ENCODE measurements at regions not wholly inside any gene's neighbourhood (a gene's known extent, or its start where the extent isn't known, plus 50 kb on each side); places are given as distances from the start of the nearest gene placed in this dataset.

DNA sequence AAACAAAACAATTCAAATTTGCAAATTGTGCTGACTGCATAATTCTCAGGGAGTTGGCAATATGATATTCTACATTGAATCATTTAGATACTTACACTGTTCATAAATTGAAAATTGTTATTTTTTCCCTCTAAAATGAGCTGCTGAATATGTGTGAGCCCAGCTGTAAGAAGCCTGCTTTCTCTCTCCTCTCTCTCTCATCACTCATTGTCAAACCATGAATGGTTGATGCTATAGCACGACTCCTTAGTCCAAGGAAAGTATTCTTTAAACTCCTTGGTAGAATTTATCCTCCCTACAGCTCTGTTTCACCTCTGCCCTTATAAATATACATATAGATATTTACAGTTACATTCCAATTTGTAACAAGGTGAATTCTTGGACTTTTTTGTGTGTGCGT lies 116.4 kb upstream of the POU3F2 start:
- Histone ChIP-seq H3K9ac (ENCODE audit: insufficient read length, low read depth) (no peak overlapping the region), H3K4me1 (ENCODE audit: insufficient read depth, insufficient read length) (no peaks in the 10 kb centered on the region), H3K27me3 (ENCODE audit: insufficient read depth, insufficient read length) (no peaks in the 10 kb centered on the region), H3K4me3 (ENCODE audit: insufficient read length, low read depth) (no peak overlapping the region), H3K36me3 (ENCODE audit: insufficient read depth, insufficient read length, low read length) (no peaks in the 10 kb centered on the region), H3K9me3 (ENCODE audit: insufficient read depth, low read length) (no peaks in the 10 kb centered on the region)
- no peak for TF ChIP-seq ZNF274 (IDR thresholded peaks at IDR 0.05; ENCODE audit: low read depth, low read length)
- no peak for TF ChIP-seq YY1 (IDR thresholded peaks at IDR 0.05; ENCODE audit: insufficient read depth, insufficient read length)
- no peak for TF ChIP-seq SUZ12 (IDR thresholded peaks at IDR 0.05; ENCODE audit: extremely low read depth, insufficient read depth, insufficient read length)
- no peak for DNase-seq (ENCODE audit: low read depth, low spot score)

DNA sequence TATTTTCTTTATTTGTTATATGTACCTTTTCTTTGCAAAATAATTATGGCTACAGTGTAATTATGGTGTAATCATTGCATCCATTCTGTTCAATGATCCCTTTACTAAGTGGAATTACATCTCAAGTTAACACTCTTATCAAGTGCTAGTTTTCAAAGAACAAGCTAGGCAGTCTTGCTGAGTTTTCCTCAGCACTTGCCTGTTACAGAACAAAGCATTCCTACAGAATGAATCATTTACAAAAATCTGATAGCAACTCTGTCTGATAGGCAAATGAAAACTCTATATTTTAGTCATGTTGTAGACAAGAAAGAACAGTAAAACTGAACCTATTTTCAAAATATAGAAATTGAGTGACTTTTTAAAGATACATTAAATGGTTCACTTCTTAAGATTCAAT lies 109.8 kb upstream of the POU3F2 start:
- no peak for DNase-seq (ENCODE audit: low read depth, low spot score)

DNA sequence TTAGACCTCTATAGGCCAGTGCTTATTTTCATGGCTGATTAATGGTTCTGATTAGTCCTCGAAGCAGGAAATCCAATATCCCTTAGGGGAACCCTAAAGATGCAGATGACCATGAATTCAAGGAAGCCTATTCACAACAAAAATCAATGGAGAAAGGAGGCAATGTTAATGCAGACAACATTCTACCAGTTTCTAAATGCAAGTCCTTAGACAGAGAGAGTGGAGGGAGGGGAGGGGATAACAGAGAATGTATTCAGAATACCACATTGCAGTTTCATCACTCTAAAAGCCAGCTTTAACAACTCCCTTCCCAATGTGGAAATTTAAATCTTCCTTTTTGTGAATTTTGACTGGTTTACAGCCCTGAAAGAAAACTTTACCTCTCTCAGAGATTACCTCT lies 87.1 kb upstream of the POU3F2 start:
- no peak for DNase-seq (ENCODE audit: low read depth, low spot score)
- no peak for TF ChIP-seq YY1 (IDR thresholded peaks at IDR 0.05; ENCODE audit: insufficient read depth, insufficient read length)
- no peak for TF ChIP-seq ZNF274 (IDR thresholded peaks at IDR 0.05; ENCODE audit: low read depth, low read length)
- no peak for TF ChIP-seq SUZ12 (IDR thresholded peaks at IDR 0.05; ENCODE audit: extremely low read depth, insufficient read depth, insufficient read length)
- Histone ChIP-seq H3K36me3 (ENCODE audit: insufficient read depth, insufficient read length, low read length) (no peaks in the 10 kb centered on the region), H3K27me3 (ENCODE audit: insufficient read depth, insufficient read length) (no peaks in the 10 kb centered on the region), H3K9ac (ENCODE audit: insufficient read length, low read depth) (no peak overlapping the region), H3K4me3 (ENCODE audit: insufficient read length, low read depth) (no peak overlapping the region), H3K9me3 (ENCODE audit: insufficient read depth, low read length) (no peaks in the 10 kb centered on the region), H3K4me1 (ENCODE audit: insufficient read depth, insufficient read length) (no peaks in the 10 kb centered on the region)

More for the DNA sequence above, 109.8 kb upstream of the POU3F2 start:
- H3K4me3 ChIP-seq (ENCODE audit: insufficient read length, low read depth), result no peak overlapping the region
- no peaks in the 10 kb centered on the region for H3K27me3 ChIP-seq (ENCODE audit: insufficient read depth, insufficient read length)
- no peak for TF ChIP-seq SUZ12 (IDR thresholded peaks at IDR 0.05; ENCODE audit: extremely low read depth, insufficient read depth, insufficient read length)
- TF ChIP-seq ZNF274 (IDR thresholded peaks at IDR 0.05; ENCODE audit: low read depth, low read length), result no peak
- no peak for TF ChIP-seq YY1 (IDR thresholded peaks at IDR 0.05; ENCODE audit: insufficient read depth, insufficient read length)
- H3K9ac ChIP-seq (ENCODE audit: insufficient read length, low read depth), result no peak overlapping the region
- H3K9me3 ChIP-seq (ENCODE audit: insufficient read depth, low read length), result no peaks in the 10 kb centered on the region
- no peaks in the 10 kb centered on the region for H3K36me3 ChIP-seq (ENCODE audit: insufficient read depth, insufficient read length, low read length)
- H3K4me1 ChIP-seq (ENCODE audit: insufficient read depth, insufficient read length), result no peaks in the 10 kb centered on the region

DNA sequence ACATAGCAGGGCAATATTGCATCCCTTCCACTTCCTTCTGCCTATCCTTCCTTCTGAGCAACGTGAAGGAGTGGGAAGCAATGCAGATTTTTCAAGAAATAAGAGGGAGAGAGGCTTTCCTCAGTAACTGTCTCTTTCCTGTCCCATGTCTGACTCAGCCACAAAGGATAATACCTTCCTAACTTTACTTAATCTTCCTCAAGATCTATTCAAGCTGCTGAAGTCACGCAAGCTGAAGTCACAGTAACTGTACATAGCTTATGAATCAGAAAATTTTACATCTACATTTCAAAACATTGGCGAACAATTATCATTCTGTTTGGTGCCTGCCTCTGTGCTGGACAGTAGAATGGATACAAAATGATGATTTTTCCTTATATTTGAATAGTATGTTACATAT lies 86.4 kb upstream of the POU3F2 start:
- Histone ChIP-seq H3K9me3 (ENCODE audit: insufficient read depth, low read length) (no peaks in the 10 kb centered on the region), H3K4me3 (ENCODE audit: insufficient read length, low read depth) (no peak overlapping the region), H3K36me3 (ENCODE audit: insufficient read depth, insufficient read length, low read length) (no peaks in the 10 kb centered on the region), H3K9ac (ENCODE audit: insufficient read length, low read depth) (no peak overlapping the region), H3K27me3 (ENCODE audit: insufficient read depth, insufficient read length) (no peaks in the 10 kb centered on the region), H3K4me1 (ENCODE audit: insufficient read depth, insufficient read length) (no peaks in the 10 kb centered on the region)
- TF ChIP-seq ZNF274 (IDR thresholded peaks at IDR 0.05; ENCODE audit: low read depth, low read length), result no peak
- TF ChIP-seq SUZ12 (IDR thresholded peaks at IDR 0.05; ENCODE audit: extremely low read depth, insufficient read depth, insufficient read length), result no peak
- TF ChIP-seq YY1 (IDR thresholded peaks at IDR 0.05; ENCODE audit: insufficient read depth, insufficient read length), result no peak
- DNase-seq (ENCODE audit: low read depth, low spot score), result no peak

DNA sequence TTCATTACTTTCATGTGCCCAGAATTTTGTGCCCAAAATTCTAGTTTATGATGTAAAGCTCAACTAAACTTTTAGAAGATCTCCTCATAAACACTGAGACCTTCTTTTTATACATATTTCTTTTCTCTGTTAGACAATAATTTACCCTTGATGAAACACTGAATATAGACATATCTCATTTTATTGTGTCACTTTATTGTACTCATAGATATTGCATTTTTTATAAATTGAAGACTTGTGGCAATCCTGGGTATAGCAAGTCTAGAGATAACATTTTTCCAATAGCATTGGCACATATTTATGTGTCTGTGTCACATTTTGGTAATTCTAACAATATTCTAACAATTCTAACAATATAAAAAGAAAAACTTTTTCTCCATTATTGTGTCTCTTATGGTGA lies 74.9 kb upstream of the POU3F2 start:
- H3K9me3 ChIP-seq (ENCODE audit: insufficient read depth, low read length), result no peaks in the 10 kb centered on the region
- no peak for DNase-seq (ENCODE audit: low read depth, low spot score)
- no peak overlapping the region for H3K4me3 ChIP-seq (ENCODE audit: insufficient read length, low read depth)
- no peaks in the 10 kb centered on the region for H3K4me1 ChIP-seq (ENCODE audit: insufficient read depth, insufficient read length)
- no peaks in the 10 kb centered on the region for H3K36me3 ChIP-seq (ENCODE audit: insufficient read depth, insufficient read length, low read length)
- TF ChIP-seq SUZ12 (IDR thresholded peaks at IDR 0.05; ENCODE audit: extremely low read depth, insufficient read depth, insufficient read length) (no peak), ZNF274 (IDR thresholded peaks at IDR 0.05; ENCODE audit: low read depth, low read length) (no peak), YY1 (IDR thresholded peaks at IDR 0.05; ENCODE audit: insufficient read depth, insufficient read length) (no peak)
- H3K27me3 ChIP-seq (ENCODE audit: insufficient read depth, insufficient read length), result no peaks in the 10 kb centered on the region
- no peak overlapping the region for H3K9ac ChIP-seq (ENCODE audit: insufficient read length, low read depth)

DNA sequence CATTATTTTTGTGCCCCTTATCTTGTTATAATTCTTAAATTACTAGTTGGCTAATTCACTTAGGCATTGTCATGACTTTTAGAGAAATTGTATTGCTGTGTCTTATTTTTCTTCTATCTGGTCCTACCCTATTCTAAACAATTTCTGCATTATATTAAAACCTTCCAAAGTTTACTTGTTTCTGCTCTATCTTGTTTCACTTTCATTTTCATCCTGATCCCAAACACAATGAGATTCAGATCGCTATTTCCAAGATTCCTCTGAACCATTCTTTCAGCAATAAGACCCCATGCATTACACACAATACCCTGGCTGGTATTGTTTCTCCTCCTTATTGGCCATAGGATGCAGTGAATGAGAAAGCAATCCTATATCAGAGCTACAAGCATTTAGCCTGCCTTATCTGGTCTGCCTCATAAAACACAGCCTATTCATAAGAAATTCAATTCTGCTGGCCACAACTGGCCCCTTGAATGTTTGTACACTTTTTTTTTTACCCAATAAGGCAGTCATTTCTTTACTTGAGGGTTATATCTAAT lies 69.9 kb upstream of the POU3F2 start:
- H3K9me3 ChIP-seq (ENCODE audit: insufficient read depth, low read length), result no peaks in the 10 kb centered on the region
- no peaks in the 10 kb centered on the region for H3K4me1 ChIP-seq (ENCODE audit: insufficient read depth, insufficient read length)
- no peak for DNase-seq (ENCODE audit: low read depth, low spot score)
- TF ChIP-seq SUZ12 (IDR thresholded peaks at IDR 0.05; ENCODE audit: extremely low read depth, insufficient read depth, insufficient read length) (no peak), YY1 (IDR thresholded peaks at IDR 0.05; ENCODE audit: insufficient read depth, insufficient read length) (no peak), ZNF274 (IDR thresholded peaks at IDR 0.05; ENCODE audit: low read depth, low read length) (no peak)
- no peak overlapping the region for H3K4me3 ChIP-seq (ENCODE audit: insufficient read length, low read depth)
- H3K9ac ChIP-seq (ENCODE audit: insufficient read length, low read depth), result no peak overlapping the region
- no peaks in the 10 kb centered on the region for H3K36me3 ChIP-seq (ENCODE audit: insufficient read depth, insufficient read length, low read length)
- H3K27me3 ChIP-seq (ENCODE audit: insufficient read depth, insufficient read length), result no peaks in the 10 kb centered on the region

DNA sequence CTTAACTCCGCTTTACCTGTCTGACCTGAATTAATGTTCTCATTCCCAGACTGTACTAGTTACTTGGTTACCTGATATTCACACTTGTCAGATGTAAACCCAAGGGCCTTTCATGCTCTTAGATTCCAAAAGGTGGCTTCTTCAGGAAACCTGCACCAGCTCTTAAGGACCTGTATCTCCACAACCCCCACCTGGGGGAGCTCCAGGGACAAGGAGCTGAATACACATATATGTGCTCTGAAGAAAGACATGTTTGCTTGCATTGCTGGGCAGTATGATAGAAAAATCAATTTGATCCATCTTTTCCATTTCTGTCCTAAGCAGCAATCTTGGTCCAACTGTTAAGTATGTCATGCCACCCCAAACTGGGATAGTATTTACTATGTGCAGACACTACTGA lies 64.8 kb upstream of the POU3F2 start:
- TF ChIP-seq YY1 (IDR thresholded peaks at IDR 0.05; ENCODE audit: insufficient read depth, insufficient read length) (no peak), ZNF274 (IDR thresholded peaks at IDR 0.05; ENCODE audit: low read depth, low read length) (no peak)
- Histone ChIP-seq H3K4me1 (ENCODE audit: insufficient read depth, insufficient read length) (no peaks in the 10 kb centered on the region), H3K36me3 (ENCODE audit: insufficient read depth, insufficient read length, low read length) (no peaks in the 10 kb centered on the region), H3K27me3 (ENCODE audit: insufficient read depth, insufficient read length) (no peaks in the 10 kb centered on the region), H3K9ac (ENCODE audit: insufficient read length, low read depth) (no peak overlapping the region), H3K9me3 (ENCODE audit: insufficient read depth, low read length) (no peaks in the 10 kb centered on the region), H3K4me3 (ENCODE audit: insufficient read length, low read depth) (no peak overlapping the region)
- no peak for DNase-seq (ENCODE audit: low read depth, low spot score)
